ENCODE measurements at regions not wholly inside any gene's neighbourhood (a gene's known extent, or its start where the extent isn't known, plus 50 kb on each side); places are given as distances from the start of the nearest gene placed in this dataset.
"Not testable (repeated sequence)": the region's sequence is repeated elsewhere in the genome, so short reads cannot be mapped to it uniquely, and the experiment has no call there.

- DNase-seq (ENCODE audit: low spot score): not testable (repeated sequence)
Observed at GRCh38 chr4:82301390-82301789, 72.4 kb downstream of the HNRNPD start.

- peak; percentile 49 for DNase-seq (ENCODE audit: low spot score)
- no peak for TF ChIP-seq CTCF (IDR thresholded peaks at IDR 0.05; ENCODE audit: extremely low read depth, missing control alignments)
Observed at GRCh38 chr4:82293304-82293703, 80.5 kb downstream of the HNRNPD start.

GRCh38 chr4:82287720-82288119, 86.1 kb downstream of the HNRNPD start:
- DNase-seq (ENCODE audit: low spot score): no peak
- no peak for TF ChIP-seq CTCF (IDR thresholded peaks at IDR 0.05; ENCODE audit: extremely low read depth, missing control alignments)

- DNase-seq (ENCODE audit: low spot score): peak; percentile 94
- peak; percentile 66 for TF ChIP-seq CTCF (IDR thresholded peaks at IDR 0.05; ENCODE audit: extremely low read depth, missing control alignments)
Observed at GRCh38 chr4:82284858-82285805, 88.7 kb downstream of the HNRNPD start.

GRCh38 chr4:82284475-82284857, 89.3 kb downstream of the HNRNPD start:
- TF ChIP-seq CTCF (IDR thresholded peaks at IDR 0.05; ENCODE audit: extremely low read depth, missing control alignments): no peak
- DNase-seq (ENCODE audit: low spot score): no peak

- no peak for DNase-seq (ENCODE audit: low spot score)
- no peak for TF ChIP-seq CTCF (IDR thresholded peaks at IDR 0.05; ENCODE audit: extremely low read depth, missing control alignments)
Observed at GRCh38 chr4:82282875-82283274, 90.9 kb downstream of the HNRNPD start.

GRCh38 chr4:82279550-82279949, 94.2 kb downstream of the HNRNPD start:
- not testable (repeated sequence) for DNase-seq (ENCODE audit: low spot score)

- no peak for TF ChIP-seq CTCF (IDR thresholded peaks at IDR 0.05; ENCODE audit: extremely low read depth, missing control alignments)
- DNase-seq (ENCODE audit: low spot score): no peak
Observed at GRCh38 chr4:82276332-82276640, 97.5 kb downstream of the HNRNPD start.
